ENCODE measurements at regions not wholly inside any gene's neighbourhood (a gene's known extent, or its start where the extent isn't known, plus 50 kb on each side); places are given as distances from the start of the nearest gene placed in this dataset.

DNA sequence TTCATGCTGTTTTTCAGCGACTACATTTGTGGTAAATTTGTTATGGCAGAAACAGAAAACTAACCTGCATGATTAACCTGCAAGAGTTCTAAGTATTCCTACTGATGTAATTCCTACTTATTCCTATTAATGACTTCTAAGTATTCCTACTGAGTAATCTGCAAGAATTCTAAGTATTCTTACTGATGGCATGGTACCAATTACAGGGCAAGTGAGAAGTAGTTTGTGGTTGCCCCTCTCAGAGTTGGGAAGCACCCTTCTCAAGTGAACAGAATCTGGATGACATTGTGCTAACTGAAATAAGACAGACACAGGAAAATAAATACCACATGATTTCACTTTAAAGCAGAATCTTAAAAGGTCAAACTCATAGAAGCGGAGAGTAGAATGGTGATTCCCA is 100.9 kb upstream of the CPNE8 start:
- TF ChIP-seq, protein P1, sequence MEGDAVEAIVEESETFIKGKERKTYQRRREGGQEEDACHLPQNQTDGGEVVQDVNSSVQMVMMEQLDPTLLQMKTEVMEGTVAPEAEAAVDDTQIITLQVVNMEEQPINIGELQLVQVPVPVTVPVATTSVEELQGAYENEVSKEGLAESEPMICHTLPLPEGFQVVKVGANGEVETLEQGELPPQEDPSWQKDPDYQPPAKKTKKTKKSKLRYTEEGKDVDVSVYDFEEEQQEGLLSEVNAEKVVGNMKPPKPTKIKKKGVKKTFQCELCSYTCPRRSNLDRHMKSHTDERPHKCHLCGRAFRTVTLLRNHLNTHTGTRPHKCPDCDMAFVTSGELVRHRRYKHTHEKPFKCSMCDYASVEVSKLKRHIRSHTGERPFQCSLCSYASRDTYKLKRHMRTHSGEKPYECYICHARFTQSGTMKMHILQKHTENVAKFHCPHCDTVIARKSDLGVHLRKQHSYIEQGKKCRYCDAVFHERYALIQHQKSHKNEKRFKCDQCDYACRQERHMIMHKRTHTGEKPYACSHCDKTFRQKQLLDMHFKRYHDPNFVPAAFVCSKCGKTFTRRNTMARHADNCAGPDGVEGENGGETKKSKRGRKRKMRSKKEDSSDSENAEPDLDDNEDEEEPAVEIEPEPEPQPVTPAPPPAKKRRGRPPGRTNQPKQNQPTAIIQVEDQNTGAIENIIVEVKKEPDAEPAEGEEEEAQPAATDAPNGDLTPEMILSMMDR (IDR thresholded peaks at IDR 0.05): no peak
- no peak for TF ChIP-seq EZH2phosphoT487 (IDR thresholded peaks at IDR 0.05; ENCODE audit: borderline replicate concordance, low read depth)
- TF ChIP-seq FOXM1 (IDR thresholded peaks at IDR 0.05; ENCODE audit: low read depth): no peak
- TF ChIP-seq, protein P2, sequence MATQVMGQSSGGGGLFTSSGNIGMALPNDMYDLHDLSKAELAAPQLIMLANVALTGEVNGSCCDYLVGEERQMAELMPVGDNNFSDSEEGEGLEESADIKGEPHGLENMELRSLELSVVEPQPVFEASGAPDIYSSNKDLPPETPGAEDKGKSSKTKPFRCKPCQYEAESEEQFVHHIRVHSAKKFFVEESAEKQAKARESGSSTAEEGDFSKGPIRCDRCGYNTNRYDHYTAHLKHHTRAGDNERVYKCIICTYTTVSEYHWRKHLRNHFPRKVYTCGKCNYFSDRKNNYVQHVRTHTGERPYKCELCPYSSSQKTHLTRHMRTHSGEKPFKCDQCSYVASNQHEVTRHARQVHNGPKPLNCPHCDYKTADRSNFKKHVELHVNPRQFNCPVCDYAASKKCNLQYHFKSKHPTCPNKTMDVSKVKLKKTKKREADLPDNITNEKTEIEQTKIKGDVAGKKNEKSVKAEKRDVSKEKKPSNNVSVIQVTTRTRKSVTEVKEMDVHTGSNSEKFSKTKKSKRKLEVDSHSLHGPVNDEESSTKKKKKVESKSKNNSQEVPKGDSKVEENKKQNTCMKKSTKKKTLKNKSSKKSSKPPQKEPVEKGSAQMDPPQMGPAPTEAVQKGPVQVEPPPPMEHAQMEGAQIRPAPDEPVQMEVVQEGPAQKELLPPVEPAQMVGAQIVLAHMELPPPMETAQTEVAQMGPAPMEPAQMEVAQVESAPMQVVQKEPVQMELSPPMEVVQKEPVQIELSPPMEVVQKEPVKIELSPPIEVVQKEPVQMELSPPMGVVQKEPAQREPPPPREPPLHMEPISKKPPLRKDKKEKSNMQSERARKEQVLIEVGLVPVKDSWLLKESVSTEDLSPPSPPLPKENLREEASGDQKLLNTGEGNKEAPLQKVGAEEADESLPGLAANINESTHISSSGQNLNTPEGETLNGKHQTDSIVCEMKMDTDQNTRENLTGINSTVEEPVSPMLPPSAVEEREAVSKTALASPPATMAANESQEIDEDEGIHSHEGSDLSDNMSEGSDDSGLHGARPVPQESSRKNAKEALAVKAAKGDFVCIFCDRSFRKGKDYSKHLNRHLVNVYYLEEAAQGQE (IDR thresholded peaks at IDR 0.05; ENCODE audit: low read depth, low read length): no peak
- TF ChIP-seq, protein P3, sequence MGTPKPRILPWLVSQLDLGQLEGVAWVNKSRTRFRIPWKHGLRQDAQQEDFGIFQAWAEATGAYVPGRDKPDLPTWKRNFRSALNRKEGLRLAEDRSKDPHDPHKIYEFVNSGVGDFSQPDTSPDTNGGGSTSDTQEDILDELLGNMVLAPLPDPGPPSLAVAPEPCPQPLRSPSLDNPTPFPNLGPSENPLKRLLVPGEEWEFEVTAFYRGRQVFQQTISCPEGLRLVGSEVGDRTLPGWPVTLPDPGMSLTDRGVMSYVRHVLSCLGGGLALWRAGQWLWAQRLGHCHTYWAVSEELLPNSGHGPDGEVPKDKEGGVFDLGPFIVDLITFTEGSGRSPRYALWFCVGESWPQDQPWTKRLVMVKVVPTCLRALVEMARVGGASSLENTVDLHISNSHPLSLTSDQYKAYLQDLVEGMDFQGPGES (IDR thresholded peaks at IDR 0.05; ENCODE audit: low read depth, low read length): no peak
- TF ChIP-seq POLR2AphosphoS5 (IDR thresholded peaks at IDR 0.05; ENCODE audit: low read depth, low read length): no peak
- TF ChIP-seq RAD21 (IDR thresholded peaks at IDR 0.05; ENCODE audit: low read length): no peak
- TF ChIP-seq EP300 (IDR thresholded peaks at IDR 0.05; ENCODE audit: borderline replicate concordance in 1 of 2, low read depth in 1 of 2, low read length in 1 of 2): no peak
- no peak for TF ChIP-seq TAF1 (IDR thresholded peaks at IDR 0.05; ENCODE audit: borderline replicate concordance, low read depth, low read length)
- TF ChIP-seq FOXJ3 (CRISPR knock-in tag; IDR thresholded peaks at IDR 0.05): no peak
- no peak for TF ChIP-seq SIN3A (IDR thresholded peaks at IDR 0.05; ENCODE audit: borderline replicate concordance, low read depth, low read length)

Data from SK-N-SH (cell line).